Activated T-helper 9 cell treated with anti-CD3 and anti-CD28 coated beads, Interleukin-2, amount 50 U/mL, for 16 hours (primary cell): ENCODE measurements at regions not wholly inside any gene's neighbourhood (a gene's known extent, or its start where the extent isn't known, plus 50 kb on each side); places are given as distances from the start of the nearest gene placed in this dataset.

Experiments
- DNase-seq: peaks from one replicate; pipeline ENCODE4 v3.0.0-alpha.2; 2020; ENCODE audit warnings: low read depth

- no peak for DNase-seq
Observed at GRCh38 chr16:51464996-51465395, 313.9 kb upstream of the SALL1 start.

- DNase-seq: no peak
Observed at GRCh38 chr16:51461255-51461654, 310.2 kb upstream of the SALL1 start.

- no peak for DNase-seq
Observed at GRCh38 chr16:51458356-51459140, 307.5 kb upstream of the SALL1 start.

GRCh38 chr16:51457775-51458174 is 306.7 kb upstream of the SALL1 start:
- no peak for DNase-seq

- no peak for DNase-seq
Observed at GRCh38 chr16:51455398-51455797, 304.3 kb upstream of the SALL1 start.

- no peak for DNase-seq
Observed at GRCh38 chr16:51453251-51453650, 302.2 kb upstream of the SALL1 start.

- DNase-seq: no peak
Observed at GRCh38 chr16:51450909-51451308, 299.8 kb upstream of the SALL1 start.

- no peak for DNase-seq
Observed at GRCh38 chr16:51450376-51450775, 299.3 kb upstream of the SALL1 start.

GRCh38 chr16:51449441-51449840 is 298.4 kb upstream of the SALL1 start:
- no peak for DNase-seq

- no peak for DNase-seq
Observed at GRCh38 chr16:51445250-51445649, 294.2 kb upstream of the SALL1 start.

- DNase-seq: no peak
Observed at GRCh38 chr16:51443934-51444333, 292.9 kb upstream of the SALL1 start.

- no peak for DNase-seq
Observed at GRCh38 chr16:51442141-51442870, 291.2 kb upstream of the SALL1 start.

GRCh38 chr16:51440131-51440889 is 289.2 kb upstream of the SALL1 start:
- DNase-seq: no peak

- no peak for DNase-seq
Observed at GRCh38 chr16:51439271-51439670, 288.2 kb upstream of the SALL1 start.

- DNase-seq: no peak
Observed at GRCh38 chr16:51436742-51437141, 285.7 kb upstream of the SALL1 start.

- DNase-seq: no peak
Observed at GRCh38 chr16:51434567-51435198, 283.6 kb upstream of the SALL1 start.

GRCh38 chr16:51433599-51433998 is 282.5 kb upstream of the SALL1 start:
- no peak for DNase-seq

GRCh38 chr16:51431517-51432241 is 280.6 kb upstream of the SALL1 start:
- no peak for DNase-seq

GRCh38 chr16:51430716-51431369 is 279.8 kb upstream of the SALL1 start:
- no peak for DNase-seq

- no peak for DNase-seq
Observed at GRCh38 chr16:51429041-51429440, 278.0 kb upstream of the SALL1 start.

GRCh38 chr16:51427085-51427484 is 276.0 kb upstream of the SALL1 start:
- no peak for DNase-seq
